ENCODE measurements at regions not wholly inside any gene's neighbourhood (a gene's known extent, or its start where the extent isn't known, plus 50 kb on each side); places are given as distances from the start of the nearest gene placed in this dataset.

DNA sequence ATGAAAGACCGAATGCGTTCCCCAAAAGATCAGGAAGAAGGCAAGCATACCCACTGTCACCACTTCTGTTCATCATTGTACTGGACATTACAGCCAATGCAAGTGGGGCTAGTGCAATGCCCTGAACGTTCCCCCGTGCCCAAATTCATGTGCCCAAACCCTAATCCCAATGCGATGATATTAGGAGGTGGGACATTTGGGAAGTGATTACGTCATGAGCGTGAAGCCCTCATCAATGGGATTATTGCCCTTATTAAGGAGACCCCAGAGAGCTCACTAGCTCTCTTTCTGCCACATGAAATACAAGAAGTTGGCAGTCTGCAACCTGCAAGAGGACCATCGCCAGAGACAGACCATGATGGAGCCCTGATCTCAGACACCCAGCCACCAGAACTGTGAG, 511.4 kb upstream of the TPK1 start:
- no peak overlapping the region for H3K27ac ChIP-seq
- H3K9me3 ChIP-seq: peaks cover 0 to 24% of the 10 kb centered on the region in 2 donors
- intact Hi-C loops (cut with DNase I; ENCODE audit: low total_unique reads): no loop called here
- no peak overlapping the region for H3K4me3 ChIP-seq
- no peaks in the 10 kb centered on the region for H3K27me3 ChIP-seq
- no peaks in the 10 kb centered on the region for H3K4me1 ChIP-seq
- TF ChIP-seq POLR2AphosphoS5 (IDR thresholded peaks at IDR 0.05) (no peak), POLR2A (IDR thresholded peaks at IDR 0.05) (no peak)
- TF ChIP-seq, protein P1, sequence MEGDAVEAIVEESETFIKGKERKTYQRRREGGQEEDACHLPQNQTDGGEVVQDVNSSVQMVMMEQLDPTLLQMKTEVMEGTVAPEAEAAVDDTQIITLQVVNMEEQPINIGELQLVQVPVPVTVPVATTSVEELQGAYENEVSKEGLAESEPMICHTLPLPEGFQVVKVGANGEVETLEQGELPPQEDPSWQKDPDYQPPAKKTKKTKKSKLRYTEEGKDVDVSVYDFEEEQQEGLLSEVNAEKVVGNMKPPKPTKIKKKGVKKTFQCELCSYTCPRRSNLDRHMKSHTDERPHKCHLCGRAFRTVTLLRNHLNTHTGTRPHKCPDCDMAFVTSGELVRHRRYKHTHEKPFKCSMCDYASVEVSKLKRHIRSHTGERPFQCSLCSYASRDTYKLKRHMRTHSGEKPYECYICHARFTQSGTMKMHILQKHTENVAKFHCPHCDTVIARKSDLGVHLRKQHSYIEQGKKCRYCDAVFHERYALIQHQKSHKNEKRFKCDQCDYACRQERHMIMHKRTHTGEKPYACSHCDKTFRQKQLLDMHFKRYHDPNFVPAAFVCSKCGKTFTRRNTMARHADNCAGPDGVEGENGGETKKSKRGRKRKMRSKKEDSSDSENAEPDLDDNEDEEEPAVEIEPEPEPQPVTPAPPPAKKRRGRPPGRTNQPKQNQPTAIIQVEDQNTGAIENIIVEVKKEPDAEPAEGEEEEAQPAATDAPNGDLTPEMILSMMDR (IDR thresholded peaks at IDR 0.05): no peak
- no peaks in the 10 kb centered on the region for H3K36me3 ChIP-seq
- DNase-seq (ENCODE audit: low spot score in 2 of 2): no peak

DNA sequence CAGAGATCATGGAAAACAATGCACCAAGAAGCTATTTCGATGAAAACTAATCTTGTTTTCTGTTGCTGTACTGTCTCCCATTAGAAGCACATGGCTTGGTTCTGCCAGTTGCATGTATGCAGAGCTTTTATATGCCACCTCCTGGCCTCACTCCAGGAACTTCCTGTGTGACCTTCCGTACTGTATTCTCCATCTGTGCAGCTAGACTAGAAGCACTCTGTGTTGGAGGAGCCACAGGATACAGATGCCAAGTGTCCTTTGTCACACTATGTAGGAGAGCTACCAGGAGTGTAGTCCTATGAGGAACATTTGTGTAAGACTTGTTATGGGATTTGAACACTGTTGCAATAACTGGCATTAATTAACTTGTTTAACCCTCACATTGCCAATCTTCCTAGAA, 503.5 kb upstream of the TPK1 start:
- TF ChIP-seq, protein P1 (IDR thresholded peaks at IDR 0.05): no peak
- TF ChIP-seq POLR2A (IDR thresholded peaks at IDR 0.05) (no peak), POLR2AphosphoS5 (IDR thresholded peaks at IDR 0.05) (no peak)
- Histone ChIP-seq H3K4me1 (no peaks in the 10 kb centered on the region), H3K36me3 (no peaks in the 10 kb centered on the region), H3K9me3 (no peaks in the 10 kb centered on the region), H3K27me3 (no peaks in the 10 kb centered on the region), H3K4me3 (no peak overlapping the region), H3K27ac (no peak overlapping the region)
- intact Hi-C loops (cut with DNase I; ENCODE audit: low total_unique reads): no loop called here
- no peak for DNase-seq (ENCODE audit: low spot score in 2 of 2)

DNA sequence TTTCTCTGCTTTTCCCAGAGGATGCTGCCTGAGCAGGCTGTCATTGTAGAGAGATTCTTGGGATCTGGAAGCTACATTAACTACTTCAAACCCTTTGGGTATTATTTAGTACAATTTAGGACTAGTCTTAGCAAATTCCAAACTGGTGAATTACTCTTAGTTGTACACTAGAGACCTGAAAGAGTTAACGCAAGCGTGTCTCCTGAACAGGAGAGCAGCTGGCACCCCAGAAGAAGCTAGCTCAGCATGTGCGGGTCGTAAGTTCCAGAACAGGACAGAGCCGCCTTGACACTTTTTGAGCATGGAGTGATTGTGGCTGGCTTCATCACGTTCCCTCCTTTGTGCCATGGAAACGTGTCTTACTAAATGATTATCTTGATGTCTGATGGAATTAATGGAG, 495.7 kb upstream of the TPK1 start:
- Histone ChIP-seq H3K27ac (no peak overlapping the region), H3K4me1 (no peaks in the 10 kb centered on the region), H3K27me3 (no peaks in the 10 kb centered on the region), H3K9me3 (no peaks in the 10 kb centered on the region), H3K4me3 (no peak overlapping the region), H3K36me3 (no peaks in the 10 kb centered on the region)
- no peak for DNase-seq (ENCODE audit: low spot score in 2 of 2)
- no peak for TF ChIP-seq POLR2AphosphoS5 (IDR thresholded peaks at IDR 0.05)
- TF ChIP-seq, protein P1 (IDR thresholded peaks at IDR 0.05): no peak
- no peak for TF ChIP-seq POLR2A (IDR thresholded peaks at IDR 0.05)
- intact Hi-C loops (cut with DNase I; ENCODE audit: low total_unique reads): no loop called here

DNA sequence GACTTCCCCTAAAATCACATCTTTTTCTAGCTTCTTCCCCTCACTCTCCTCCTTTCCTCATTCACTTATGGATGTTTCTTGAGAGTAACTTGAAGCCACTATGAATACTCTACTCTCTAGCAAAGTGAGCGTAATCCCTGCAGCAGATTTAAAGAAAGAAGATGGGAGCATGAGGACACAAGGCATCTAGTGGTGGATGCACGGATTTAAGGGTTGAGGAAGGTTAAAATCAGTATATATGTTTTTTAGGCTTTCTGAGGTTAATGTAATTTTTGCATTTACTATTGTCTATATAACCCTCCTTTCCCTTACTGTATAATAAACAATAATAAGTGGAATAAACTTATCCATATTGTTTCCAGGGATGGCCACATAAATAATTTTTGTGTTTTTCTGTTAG, 495.2 kb upstream of the TPK1 start:
- H3K27me3 ChIP-seq: no peaks in the 10 kb centered on the region
- TF ChIP-seq POLR2AphosphoS5 (IDR thresholded peaks at IDR 0.05) (no peak), POLR2A (IDR thresholded peaks at IDR 0.05) (no peak)
- TF ChIP-seq, protein P1 (IDR thresholded peaks at IDR 0.05): no peak
- no peaks in the 10 kb centered on the region for H3K36me3 ChIP-seq
- no peak for DNase-seq (ENCODE audit: low spot score in 2 of 2)
- intact Hi-C loops (cut with DNase I; ENCODE audit: low total_unique reads): no loop called here
- no peak overlapping the region for H3K27ac ChIP-seq
- H3K4me1 ChIP-seq: no peaks in the 10 kb centered on the region
- H3K9me3 ChIP-seq: no peaks in the 10 kb centered on the region
- no peak overlapping the region for H3K4me3 ChIP-seq

DNA sequence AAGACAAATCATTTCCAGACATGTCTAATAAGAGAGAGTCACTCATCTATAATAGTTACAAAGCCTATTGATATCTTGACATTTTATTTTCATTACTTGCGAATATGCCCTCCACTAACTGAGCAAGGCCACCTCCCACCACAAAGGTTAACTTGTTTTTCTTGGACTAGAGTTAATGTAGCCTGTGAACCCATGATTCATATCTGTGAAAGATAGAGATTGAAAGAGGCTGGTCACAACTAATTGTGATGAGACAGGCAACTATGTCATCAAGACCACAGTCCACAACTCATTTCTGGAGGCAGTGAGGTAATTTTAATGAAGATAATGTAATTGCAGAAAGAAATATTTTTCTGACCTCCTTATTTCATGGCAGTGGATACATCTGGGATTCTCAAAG, 491.8 kb upstream of the TPK1 start:
- TF ChIP-seq POLR2AphosphoS5 (IDR thresholded peaks at IDR 0.05) (no peak), POLR2A (IDR thresholded peaks at IDR 0.05) (no peak)
- TF ChIP-seq, protein P1 (IDR thresholded peaks at IDR 0.05): no peak
- H3K36me3 ChIP-seq: peaks cover 4% of the 10 kb centered on the region
- intact Hi-C loops (cut with DNase I; ENCODE audit: low total_unique reads): loop anchor here (5.0 kb wide), 1 partner anchor 550 kb away; no protein-coding TSS in a partner anchor
- H3K4me1 ChIP-seq: no peaks in the 10 kb centered on the region
- no peak overlapping the region for H3K27ac ChIP-seq
- H3K4me3 ChIP-seq: no peak overlapping the region
- no peaks in the 10 kb centered on the region for H3K9me3 ChIP-seq
- no peak for DNase-seq (ENCODE audit: low spot score in 2 of 2)
- H3K27me3 ChIP-seq: no peaks in the 10 kb centered on the region

All from breast epithelium (tissue), 4 donors.